HUES6 (cell line): ENCODE measurements at regions not wholly inside any gene's neighbourhood (a gene's known extent, or its start where the extent isn't known, plus 50 kb on each side); places are given as distances from the start of the nearest gene placed in this dataset.

ENCODE experiments used
- H3K27ac ChIP-seq: 2 replicates; pipeline ENCODE4 v1.7.0; 2013; ENCODE audit warnings: low read depth, mild to moderate bottlenecking, low read length, inconsistent platforms
- H3K27me3 ChIP-seq: 2 replicates; pipeline ENCODE4 v1.6.1; 2013; ENCODE audit warnings: low read length; ENCODE audit not compliant: control insufficient read depth, insufficient read depth
- H3K36me3 ChIP-seq: 2 replicates; pipeline ENCODE4 v1.6.1; 2013; ENCODE audit warnings: low read length; ENCODE audit not compliant: control insufficient read depth, insufficient read depth
- H3K4me1 ChIP-seq: 2 replicates; pipeline ENCODE4 v1.6.1; 2013; ENCODE audit warnings: low read length; ENCODE audit not compliant: control insufficient read depth, insufficient read depth
- H3K4me3 ChIP-seq: 2 replicates; pipeline ENCODE4 v1.5.1; 2013; ENCODE audit warnings: low read depth, low read length
- H3K9ac ChIP-seq: one replicate; pipeline ENCODE4 v1.6.1; 2013; ENCODE audit warnings: mild to moderate bottlenecking, low read length
- H3K9me3 ChIP-seq: 2 replicates; pipeline ENCODE4 v1.6.1; 2013; ENCODE audit warnings: low read depth, low read length; ENCODE audit not compliant: control insufficient read depth, insufficient read depth

- Histone ChIP-seq H3K27me3 (no peaks in the 10 kb centered on the region), H3K4me1 (peaks cover 29% of the 10 kb centered on the region; the same call in 1 of the 2 replicates), H3K9ac (no peak overlapping the region), H3K27ac (no peak overlapping the region), H3K9me3 (no peaks in the 10 kb centered on the region), H3K36me3 (no peaks in the 10 kb centered on the region), H3K4me3 (no peak overlapping the region)
These were observed 141.7 kb downstream of the GLI2 start for GRCh38 chr2:120877409-120877808.

DNA sequence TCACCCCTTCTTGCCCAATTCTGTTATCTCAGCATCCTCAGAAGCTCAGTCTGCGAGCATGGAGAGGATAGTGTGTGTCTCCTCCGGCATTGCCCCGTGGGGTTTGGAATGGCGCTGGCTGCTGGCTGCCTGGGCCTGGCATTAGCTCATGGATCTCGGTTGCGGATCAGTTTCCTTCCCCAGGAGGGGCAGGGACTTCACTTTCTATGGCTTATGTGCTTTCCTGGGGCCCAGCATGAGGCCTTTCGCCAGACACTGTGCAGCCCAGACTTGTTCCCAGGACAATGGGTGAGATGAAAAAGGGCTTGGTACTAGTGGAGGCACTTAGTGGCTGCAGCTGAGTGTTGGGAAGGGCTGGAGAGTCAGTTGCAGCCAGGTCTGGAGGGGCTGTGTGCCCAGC is 143.3 kb downstream of the GLI2 start:
- no peak overlapping the region for H3K27ac ChIP-seq
- H3K4me3 ChIP-seq, result no peak overlapping the region
- no peaks in the 10 kb centered on the region for H3K9me3 ChIP-seq
- H3K4me1 ChIP-seq, result peaks cover 33% of the 10 kb centered on the region; the same call in 1 of the 2 replicates
- no peaks in the 10 kb centered on the region for H3K27me3 ChIP-seq
- no peaks in the 10 kb centered on the region for H3K36me3 ChIP-seq
- H3K9ac ChIP-seq, result no peak overlapping the region

- H3K9me3 ChIP-seq, result no peaks in the 10 kb centered on the region
- H3K27me3 ChIP-seq, result no peaks in the 10 kb centered on the region
- H3K9ac ChIP-seq, result no peak overlapping the region
- no peak overlapping the region for H3K27ac ChIP-seq
- peaks cover 33% of the 10 kb centered on the region for H3K4me1 ChIP-seq
- no peak overlapping the region for H3K4me3 ChIP-seq
- no peaks in the 10 kb centered on the region for H3K36me3 ChIP-seq
These were observed 144.0 kb downstream of the GLI2 start for GRCh38 chr2:120879431-120880295.

- Histone ChIP-seq H3K27ac (no peak overlapping the region), H3K4me1 (peaks cover 32% of the 10 kb centered on the region), H3K4me3 (no peak overlapping the region), H3K9ac (no peak overlapping the region), H3K9me3 (no peaks in the 10 kb centered on the region), H3K27me3 (no peaks in the 10 kb centered on the region), H3K36me3 (no peaks in the 10 kb centered on the region)
These were observed 144.7 kb downstream of the GLI2 start for GRCh38 chr2:120880381-120880780.

- H3K36me3 ChIP-seq, result no peaks in the 10 kb centered on the region
- no peaks in the 10 kb centered on the region for H3K9me3 ChIP-seq
- H3K4me3 ChIP-seq, result no peak overlapping the region
- H3K9ac ChIP-seq, result no peak overlapping the region
- peaks cover 37% of the 10 kb centered on the region for H3K4me1 ChIP-seq
- no peaks in the 10 kb centered on the region for H3K27me3 ChIP-seq
- no peak overlapping the region for H3K27ac ChIP-seq
These were observed 146.5 kb downstream of the GLI2 start for GRCh38 chr2:120881981-120882788.

GRCh38 chr2:120883607-120884440 is 148.2 kb downstream of the GLI2 start:
- Histone ChIP-seq H3K9me3 (no peaks in the 10 kb centered on the region), H3K4me1 (peaks cover 44% of the 10 kb centered on the region), H3K9ac (no peak overlapping the region), H3K27me3 (no peaks in the 10 kb centered on the region), H3K4me3 (no peak overlapping the region), H3K36me3 (no peaks in the 10 kb centered on the region), H3K27ac (no peak overlapping the region)

- Histone ChIP-seq H3K9ac (no peak overlapping the region), H3K4me3 (no peak overlapping the region)
These were observed 149.0 kb downstream of the GLI2 start for GRCh38 chr2:120884472-120885290.

GRCh38 chr2:120885321-120885720 is 149.7 kb downstream of the GLI2 start:
- Histone ChIP-seq H3K9me3 (no peaks in the 10 kb centered on the region), H3K36me3 (no peaks in the 10 kb centered on the region), H3K27ac (no peak overlapping the region), H3K4me1 (peaks cover 33% of the 10 kb centered on the region), H3K4me3 (no peak overlapping the region), H3K9ac (no peak overlapping the region), H3K27me3 (no peaks in the 10 kb centered on the region)

More at GRCh38 chr2:120884472-120885290, 149.0 kb downstream of the GLI2 start:
- Histone ChIP-seq H3K27ac (no peak overlapping the region), H3K36me3 (no peaks in the 10 kb centered on the region), H3K9me3 (no peaks in the 10 kb centered on the region), H3K4me1 (peaks cover 36% of the 10 kb centered on the region), H3K27me3 (no peaks in the 10 kb centered on the region)

- H3K27ac ChIP-seq, result no peak overlapping the region
- no peak overlapping the region for H3K4me3 ChIP-seq
- H3K9ac ChIP-seq, result no peak overlapping the region
- H3K9me3 ChIP-seq, result no peaks in the 10 kb centered on the region
- peaks cover 33% of the 10 kb centered on the region for H3K4me1 ChIP-seq
- H3K36me3 ChIP-seq, result no peaks in the 10 kb centered on the region
- H3K27me3 ChIP-seq, result no peaks in the 10 kb centered on the region
These were observed 150.1 kb downstream of the GLI2 start for GRCh38 chr2:120885749-120886148.
